H1 (cell line): ENCODE measurements at regions not wholly inside any gene's neighbourhood (a gene's known extent, or its start where the extent isn't known, plus 50 kb on each side); places are given as distances from the start of the nearest gene placed in this dataset.

Source experiments
- CHD7 ChIP-seq: fragments of 300-600 bp; sonication (generic); IDR thresholded peaks from 2 replicates; pipeline ENCODE4 v1.7.1; 2012; ENCODE audit warnings: low read length, moderate library complexity, mild to moderate bottlenecking, inconsistent platforms; ENCODE audit not compliant: insufficient replicate concordance
- SIRT6 ChIP-seq: IDR thresholded peaks from one replicate; pipeline ENCODE4 v1.7.1; 2012; ENCODE audit warnings: low read length, inconsistent platforms

GRCh38 chr19:27733551-27734266 lies 1479.2 kb downstream of the UQCRFS1 start (continued):
- TF ChIP-seq CHD7 (no peak), SIRT6 (no peak)
